ENCODE measurements at regions not wholly inside any gene's neighbourhood (a gene's known extent, or its start where the extent isn't known, plus 50 kb on each side); places are given as distances from the start of the nearest gene placed in this dataset.
"Not testable (repeated sequence)": the region's sequence is repeated elsewhere in the genome, so short reads cannot be mapped to it uniquely, and the experiment has no call there.

DNA sequence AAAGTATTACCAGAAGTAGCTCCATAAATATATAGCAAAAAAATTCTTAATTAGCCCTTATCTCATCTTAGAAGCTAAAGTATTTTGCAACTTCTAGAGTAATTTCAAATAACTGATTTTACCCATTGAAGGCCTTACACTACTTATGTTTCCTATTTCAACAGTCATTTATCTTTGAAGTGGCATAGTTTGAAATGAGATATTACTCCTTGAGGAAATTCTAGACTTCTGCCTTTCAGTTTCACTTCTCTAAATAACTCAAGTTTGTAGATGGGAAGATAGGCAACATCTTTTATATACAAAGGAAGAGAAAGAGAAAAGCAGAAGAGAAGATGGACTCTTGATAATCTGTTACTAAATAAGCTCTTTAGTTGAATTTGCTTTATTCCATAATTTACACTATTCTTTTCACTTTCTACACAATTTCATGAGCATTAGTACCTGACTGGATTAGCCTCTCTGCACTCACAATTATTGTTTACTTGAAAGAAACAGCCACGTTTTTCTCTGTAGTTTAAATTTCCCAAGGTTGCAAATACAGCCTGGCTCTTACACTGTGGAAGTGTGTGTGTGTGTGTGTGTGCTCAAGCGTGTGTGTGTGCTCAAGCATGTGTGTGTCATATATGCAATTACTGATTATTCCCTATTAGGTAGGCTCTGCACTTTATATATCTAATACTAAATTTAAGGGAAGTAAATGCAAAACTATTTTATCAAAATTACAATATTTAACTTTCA is 60.6 kb upstream of the EMB start:
- H3K27me3 ChIP-seq (ENCODE audit: low read length) = no peaks in the 10 kb centered on the region
- H3K9me3 ChIP-seq (ENCODE audit: insufficient read depth, low read length) = no peaks in the 10 kb centered on the region
- H3K36me3 ChIP-seq (ENCODE audit: low read length) = no peaks in the 10 kb centered on the region
- H3K9me2 ChIP-seq (replicated peaks; ENCODE audit: insufficient read depth, low read length) = no peaks in the 10 kb centered on the region
- H2AFZ ChIP-seq (ENCODE audit: low read depth, low read length, severe bottlenecking) = peak overlapping the region; percentile 4
- H4K20me1 ChIP-seq (ENCODE audit: low read depth, low read length) = no peaks in the 10 kb centered on the region
- H3F3A ChIP-seq (ENCODE audit: insufficient read depth) = peaks cover 15% of the 10 kb centered on the region
- TF ChIP-seq EZH2phosphoT487 (conservative IDR thresholded peaks at IDR 0.05; ENCODE audit: low read length) = no peak
- H3K27ac ChIP-seq (ENCODE audit: low read depth, low read length) = peak overlapping the region; percentile 86
- no peaks in the 10 kb centered on the region for H3K79me2 ChIP-seq (ENCODE audit: insufficient read depth, low read length)
- peak overlapping the region; percentile 79 for H3K4me2 ChIP-seq (ENCODE audit: low read depth, low read length, poor library complexity, severe bottlenecking)
- 0 out of 2 replicates have a peak overlapping the region, but pooled peaks have one; percentile 30 for H3K9ac ChIP-seq (ENCODE audit: low read length)
- H3K4me3 ChIP-seq (ENCODE audit: insufficient read depth, low read length, poor library complexity, severe bottlenecking) = peak overlapping the region; percentile 46

DNA sequence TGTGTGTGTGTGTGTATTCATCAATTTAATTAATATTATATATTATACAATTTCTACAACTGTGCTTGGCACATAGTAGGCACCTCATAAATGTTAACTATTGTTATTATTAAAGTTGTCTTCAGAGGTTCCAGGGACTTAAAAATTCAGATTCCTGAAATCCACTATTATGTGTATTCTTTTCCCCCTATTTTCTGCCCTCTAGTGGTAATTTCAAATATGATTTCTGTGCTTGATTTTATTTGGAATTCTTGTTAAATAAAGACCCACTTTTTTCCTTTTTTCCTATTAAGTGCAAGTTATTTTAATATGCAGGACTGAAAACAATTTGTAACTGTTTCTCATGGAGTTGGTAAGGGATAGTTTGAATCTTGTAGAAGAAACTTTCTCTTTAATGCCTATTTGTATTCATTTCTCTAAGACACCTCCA is 72.0 kb upstream of the EMB start:
- not testable (repeated sequence) for H3K9ac ChIP-seq (ENCODE audit: low read length); H3K4me2 ChIP-seq (ENCODE audit: low read depth, low read length, poor library complexity, severe bottlenecking); H3K27ac ChIP-seq (ENCODE audit: low read depth, low read length); H3K9me3 ChIP-seq (ENCODE audit: insufficient read depth, low read length); H3K4me3 ChIP-seq (ENCODE audit: insufficient read depth, low read length, poor library complexity, severe bottlenecking); H3K9me2 ChIP-seq (replicated peaks; ENCODE audit: insufficient read depth, low read length); H2AFZ ChIP-seq (ENCODE audit: low read depth, low read length, severe bottlenecking); H3K27me3 ChIP-seq (ENCODE audit: low read length); H3F3A ChIP-seq (ENCODE audit: insufficient read depth); H3K36me3 ChIP-seq (ENCODE audit: low read length); H3K79me2 ChIP-seq (ENCODE audit: insufficient read depth, low read length); H4K20me1 ChIP-seq (ENCODE audit: low read depth, low read length)
- TF ChIP-seq, protein P1, sequence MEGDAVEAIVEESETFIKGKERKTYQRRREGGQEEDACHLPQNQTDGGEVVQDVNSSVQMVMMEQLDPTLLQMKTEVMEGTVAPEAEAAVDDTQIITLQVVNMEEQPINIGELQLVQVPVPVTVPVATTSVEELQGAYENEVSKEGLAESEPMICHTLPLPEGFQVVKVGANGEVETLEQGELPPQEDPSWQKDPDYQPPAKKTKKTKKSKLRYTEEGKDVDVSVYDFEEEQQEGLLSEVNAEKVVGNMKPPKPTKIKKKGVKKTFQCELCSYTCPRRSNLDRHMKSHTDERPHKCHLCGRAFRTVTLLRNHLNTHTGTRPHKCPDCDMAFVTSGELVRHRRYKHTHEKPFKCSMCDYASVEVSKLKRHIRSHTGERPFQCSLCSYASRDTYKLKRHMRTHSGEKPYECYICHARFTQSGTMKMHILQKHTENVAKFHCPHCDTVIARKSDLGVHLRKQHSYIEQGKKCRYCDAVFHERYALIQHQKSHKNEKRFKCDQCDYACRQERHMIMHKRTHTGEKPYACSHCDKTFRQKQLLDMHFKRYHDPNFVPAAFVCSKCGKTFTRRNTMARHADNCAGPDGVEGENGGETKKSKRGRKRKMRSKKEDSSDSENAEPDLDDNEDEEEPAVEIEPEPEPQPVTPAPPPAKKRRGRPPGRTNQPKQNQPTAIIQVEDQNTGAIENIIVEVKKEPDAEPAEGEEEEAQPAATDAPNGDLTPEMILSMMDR (IDR thresholded peaks at IDR 0.05; ENCODE audit: insufficient read depth, low read length, poor library complexity, severe bottlenecking) = peak; percentile 43

DNA sequence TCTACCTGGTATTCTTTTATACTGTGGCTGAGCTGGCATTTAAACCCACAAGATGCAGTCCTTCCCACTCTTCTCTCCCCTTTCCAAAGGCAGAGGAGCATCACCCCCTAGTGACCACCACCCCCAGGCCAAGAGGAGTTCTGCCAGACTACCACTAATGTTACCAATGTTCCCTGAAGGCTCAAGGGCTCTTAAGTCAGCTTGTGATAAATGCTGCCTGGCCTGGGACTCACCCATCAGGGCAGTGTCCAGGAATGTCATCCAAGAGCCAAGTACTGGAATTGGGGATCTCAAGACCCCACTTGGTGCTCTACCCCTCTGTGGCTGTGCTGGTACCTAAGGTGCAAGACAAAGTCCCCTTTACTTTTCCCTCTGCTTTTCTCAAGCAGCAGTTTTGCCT is 80.0 kb upstream of the EMB start:
- H3K79me2 ChIP-seq (ENCODE audit: insufficient read depth, low read length); H3K27me3 ChIP-seq (ENCODE audit: low read length); H3K27ac ChIP-seq (ENCODE audit: low read depth, low read length); H3K36me3 ChIP-seq (ENCODE audit: low read length); H3F3A ChIP-seq (ENCODE audit: insufficient read depth); H3K9ac ChIP-seq (ENCODE audit: low read length); H3K9me2 ChIP-seq (replicated peaks; ENCODE audit: insufficient read depth, low read length); H4K20me1 ChIP-seq (ENCODE audit: low read depth, low read length); H3K4me2 ChIP-seq (ENCODE audit: low read depth, low read length, poor library complexity, severe bottlenecking); H3K4me3 ChIP-seq (ENCODE audit: insufficient read depth, low read length, poor library complexity, severe bottlenecking); H2AFZ ChIP-seq (ENCODE audit: low read depth, low read length, severe bottlenecking); H3K9me3 ChIP-seq (ENCODE audit: insufficient read depth, low read length): not testable (repeated sequence)

DNA sequence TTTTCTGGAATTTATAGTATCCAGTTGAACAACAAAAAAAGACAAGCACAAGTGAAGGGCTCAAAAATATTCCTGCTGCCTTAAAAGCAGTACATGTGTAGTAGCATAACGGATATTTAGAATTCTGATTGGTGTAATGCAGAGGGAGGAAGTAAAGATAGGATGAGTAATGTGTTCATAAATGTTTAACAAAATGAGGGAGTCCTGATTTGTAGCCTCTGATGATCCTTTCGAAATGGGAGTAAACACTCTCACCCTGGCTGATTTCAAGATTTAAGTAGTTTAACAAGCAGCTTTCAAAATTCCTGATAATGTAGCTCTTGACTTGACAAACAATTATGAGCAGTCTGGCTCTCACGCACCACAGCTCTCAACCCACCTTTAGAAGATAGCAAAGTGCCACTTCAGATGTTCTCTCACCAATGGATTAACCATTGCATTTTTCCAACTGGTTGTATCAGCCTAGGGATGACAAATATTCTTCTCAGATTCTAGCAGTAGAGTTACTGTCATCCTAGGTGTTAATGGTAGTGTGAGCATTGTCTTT is 86.5 kb upstream of the EMB start:
- H3K36me3 ChIP-seq (ENCODE audit: low read length); H2AFZ ChIP-seq (ENCODE audit: low read depth, low read length, severe bottlenecking); H3K9me3 ChIP-seq (ENCODE audit: insufficient read depth, low read length); H3F3A ChIP-seq (ENCODE audit: insufficient read depth); H3K4me3 ChIP-seq (ENCODE audit: insufficient read depth, low read length, poor library complexity, severe bottlenecking); H3K79me2 ChIP-seq (ENCODE audit: insufficient read depth, low read length); H4K20me1 ChIP-seq (ENCODE audit: low read depth, low read length); H3K27me3 ChIP-seq (ENCODE audit: low read length); H3K4me2 ChIP-seq (ENCODE audit: low read depth, low read length, poor library complexity, severe bottlenecking); H3K27ac ChIP-seq (ENCODE audit: low read depth, low read length); H3K9me2 ChIP-seq (replicated peaks; ENCODE audit: insufficient read depth, low read length); H3K9ac ChIP-seq (ENCODE audit: low read length): not testable (repeated sequence)

DNA sequence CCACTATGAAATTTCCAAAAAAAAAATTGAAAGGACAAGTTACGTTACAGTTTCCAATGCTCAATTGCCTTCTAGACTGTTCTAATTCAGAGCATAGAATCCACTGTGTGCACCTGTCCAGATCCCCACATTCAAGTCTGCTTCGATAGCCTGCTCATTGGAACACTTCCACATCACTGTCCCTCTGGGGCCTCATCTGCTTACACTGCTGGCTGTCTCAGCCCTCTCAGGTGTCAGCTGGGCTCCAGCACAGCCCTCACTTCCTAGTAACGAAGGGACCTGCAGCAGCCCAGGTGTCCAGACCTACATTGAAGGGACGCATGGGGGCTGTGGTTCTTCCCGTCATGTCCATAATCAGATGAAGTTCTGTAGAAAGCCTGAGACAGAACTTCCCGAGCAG is 94.3 kb upstream of the EMB start:
- Histone ChIP-seq H3K27me3 (ENCODE audit: low read length) (no peaks in the 10 kb centered on the region), H3K4me2 (ENCODE audit: low read depth, low read length, poor library complexity, severe bottlenecking) (no peak overlapping the region), H3K9me2 (replicated peaks; ENCODE audit: insufficient read depth, low read length) (no peaks in the 10 kb centered on the region), H3K9me3 (ENCODE audit: insufficient read depth, low read length) (no peaks in the 10 kb centered on the region), H2AFZ (ENCODE audit: low read depth, low read length, severe bottlenecking) (peak overlapping the region; percentile 68), H3K9ac (ENCODE audit: low read length) (no peak overlapping the region), H3K27ac (ENCODE audit: low read depth, low read length) (no peak overlapping the region), H3K79me2 (ENCODE audit: insufficient read depth, low read length) (no peaks in the 10 kb centered on the region), H3F3A (ENCODE audit: insufficient read depth) (no peaks in the 10 kb centered on the region), H3K4me3 (ENCODE audit: insufficient read depth, low read length, poor library complexity, severe bottlenecking) (no peak overlapping the region), H4K20me1 (ENCODE audit: low read depth, low read length) (no peaks in the 10 kb centered on the region), H3K36me3 (ENCODE audit: low read length) (no peaks in the 10 kb centered on the region)
- TF ChIP-seq EZH2phosphoT487 (conservative IDR thresholded peaks at IDR 0.05; ENCODE audit: low read length) = no peak
- TF ChIP-seq, protein P1 (IDR thresholded peaks at IDR 0.05; ENCODE audit: insufficient read depth, low read length, poor library complexity, severe bottlenecking) = no peak

DNA sequence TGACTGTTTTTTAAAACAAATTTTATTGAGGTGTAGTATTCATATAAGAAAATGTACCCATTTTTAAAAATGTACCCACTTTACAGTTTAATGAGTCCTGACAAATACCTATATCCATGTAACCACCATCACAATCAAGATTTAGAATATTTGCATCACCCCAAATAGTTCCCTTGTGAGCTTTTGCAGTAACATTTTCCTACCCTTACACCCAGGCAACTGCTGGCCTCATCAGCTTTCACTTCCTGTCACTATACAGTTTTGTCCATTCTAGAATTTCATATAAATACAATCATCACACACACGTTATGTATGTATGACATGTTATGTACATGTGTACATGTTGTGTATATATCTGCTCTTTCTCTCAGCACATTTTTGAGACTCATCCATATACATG is 96.4 kb upstream of the EMB start:
- H3K27ac ChIP-seq (ENCODE audit: low read depth, low read length); H4K20me1 ChIP-seq (ENCODE audit: low read depth, low read length); H3K27me3 ChIP-seq (ENCODE audit: low read length); H3K4me3 ChIP-seq (ENCODE audit: insufficient read depth, low read length, poor library complexity, severe bottlenecking); H3K9me2 ChIP-seq (replicated peaks; ENCODE audit: insufficient read depth, low read length); H2AFZ ChIP-seq (ENCODE audit: low read depth, low read length, severe bottlenecking); H3F3A ChIP-seq (ENCODE audit: insufficient read depth); H3K9ac ChIP-seq (ENCODE audit: low read length); H3K36me3 ChIP-seq (ENCODE audit: low read length); H3K4me2 ChIP-seq (ENCODE audit: low read depth, low read length, poor library complexity, severe bottlenecking); H3K9me3 ChIP-seq (ENCODE audit: insufficient read depth, low read length); H3K79me2 ChIP-seq (ENCODE audit: insufficient read depth, low read length): not testable (repeated sequence)
